Muscle of back (tissue), 3 donors: ENCODE measurements at regions not wholly inside any gene's neighbourhood (a gene's known extent, or its start where the extent isn't known, plus 50 kb on each side); places are given as distances from the start of the nearest gene placed in this dataset.
"Not testable (repeated sequence)": the region's sequence is repeated elsewhere in the genome, so short reads cannot be mapped to it uniquely, and the experiment has no call there.

ENCODE experiments used
- DNase-seq, 3 donors: peaks; one replicate each; pipeline versions ENCODE4 v3.0.0 to v3.0.0-alpha.2; 2013

GRCh38 chr1:170376801-170377385, 155.1 kb upstream of the GORAB start:
- DNase-seq = peak; percentile 28 to 61 (median 36)

DNA sequence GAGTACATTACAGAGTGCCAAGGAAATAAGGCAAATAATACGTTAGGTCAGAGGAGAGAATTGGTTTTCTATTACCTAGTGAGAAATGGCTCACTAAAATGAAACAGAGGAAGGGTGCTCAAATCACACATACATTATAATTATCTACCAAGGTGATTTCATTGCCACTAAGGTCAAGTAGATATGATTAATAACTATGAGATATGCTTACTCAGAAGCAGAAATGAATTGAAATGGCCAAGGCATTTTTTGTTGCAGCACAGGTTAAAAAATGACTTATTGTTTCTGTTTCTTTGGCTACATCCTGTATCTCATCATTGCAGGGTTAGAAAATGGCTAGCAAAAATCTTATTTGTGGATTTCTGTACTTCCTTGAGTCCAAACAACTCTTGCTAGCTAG, 154.5 kb upstream of the GORAB start:
- DNase-seq = no peak

DNA sequence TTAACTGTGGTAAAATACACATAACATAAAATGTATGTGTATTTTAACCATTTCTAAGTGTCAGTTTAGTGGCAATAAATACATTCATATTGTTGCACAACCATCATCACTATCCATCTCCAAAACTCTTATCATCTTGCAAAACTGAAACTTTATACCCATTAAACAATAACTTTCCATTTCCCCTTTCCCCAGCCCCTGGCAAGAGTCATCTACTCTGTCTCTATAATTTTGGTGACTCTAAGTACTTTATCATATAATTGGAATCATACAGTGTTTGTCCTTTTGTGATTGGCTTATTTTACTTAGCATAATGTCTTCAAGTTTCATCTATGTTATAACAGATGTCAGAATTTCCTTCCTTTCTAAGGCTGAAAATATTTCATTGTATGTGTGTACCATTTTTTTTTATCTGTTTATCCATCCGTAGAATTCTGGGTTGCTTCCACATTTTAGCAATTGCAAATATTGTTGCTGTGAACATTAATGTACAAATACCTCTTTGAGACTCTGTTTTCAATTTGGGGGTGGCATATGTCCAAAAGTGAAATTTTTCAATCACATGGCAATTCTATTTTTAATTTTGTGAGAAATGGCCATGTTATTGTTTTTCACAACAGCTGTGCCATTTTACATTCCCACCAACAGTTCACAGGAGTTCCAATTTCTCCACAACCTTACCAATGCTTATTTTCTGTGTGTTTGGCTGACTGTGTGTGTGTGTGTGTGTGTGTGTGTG, 153.9 kb upstream of the GORAB start:
- peak; percentile 36 to 73 (median 49) for DNase-seq

- no peak for DNase-seq
These were observed 146.2 kb upstream of the GORAB start for GRCh38 chr1:170385750-170386149.

DNA sequence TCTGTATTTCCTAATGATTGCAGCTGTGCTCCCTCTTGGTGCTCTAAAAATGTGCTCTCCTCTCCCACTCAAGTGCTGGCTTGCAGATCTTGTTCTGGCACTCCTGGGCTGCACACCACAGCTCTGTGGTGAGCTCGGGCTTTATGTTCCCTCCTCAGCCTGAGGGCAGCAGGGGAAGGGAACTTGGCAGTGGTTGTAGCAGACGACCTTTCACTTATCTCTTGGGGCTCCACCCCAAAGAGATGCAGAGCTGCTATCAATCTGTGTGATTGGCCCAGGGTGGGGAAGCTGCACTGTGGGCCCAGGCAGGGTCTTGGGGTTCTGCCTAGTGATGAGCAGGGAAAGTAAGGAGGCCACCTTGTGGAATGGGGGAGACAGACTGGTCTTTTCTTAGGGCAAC, 143.5 kb upstream of the GORAB start:
- DNase-seq = no peak

- DNase-seq = peak in 2 of 3 donors; percentile 49
These were observed 136.8 kb upstream of the GORAB start for GRCh38 chr1:170395149-170395548.

DNA sequence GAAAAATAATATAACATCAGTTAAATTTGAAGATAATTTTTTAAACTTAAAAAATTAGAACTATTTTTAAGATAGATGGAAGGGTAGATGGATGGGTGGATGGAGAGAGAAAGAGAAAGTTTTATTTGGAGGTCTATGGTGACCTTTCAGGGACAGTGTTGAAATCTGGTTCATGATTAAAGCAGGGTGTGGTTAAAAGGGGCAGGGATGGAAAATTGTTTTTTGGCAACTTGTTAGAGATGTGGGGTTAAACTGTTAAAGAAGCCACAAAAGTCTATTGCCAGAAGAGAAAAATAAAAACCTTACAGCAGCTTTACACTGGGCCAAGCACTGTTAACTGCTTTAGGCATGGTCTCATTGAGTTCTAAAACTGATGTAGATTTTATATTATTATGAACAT, 134.9 kb upstream of the GORAB start:
- DNase-seq = no peak

GRCh38 chr1:170402476-170403311, 129.3 kb upstream of the GORAB start:
- peak in 2 of 3 donors; percentile 71 to 90 for DNase-seq

DNA sequence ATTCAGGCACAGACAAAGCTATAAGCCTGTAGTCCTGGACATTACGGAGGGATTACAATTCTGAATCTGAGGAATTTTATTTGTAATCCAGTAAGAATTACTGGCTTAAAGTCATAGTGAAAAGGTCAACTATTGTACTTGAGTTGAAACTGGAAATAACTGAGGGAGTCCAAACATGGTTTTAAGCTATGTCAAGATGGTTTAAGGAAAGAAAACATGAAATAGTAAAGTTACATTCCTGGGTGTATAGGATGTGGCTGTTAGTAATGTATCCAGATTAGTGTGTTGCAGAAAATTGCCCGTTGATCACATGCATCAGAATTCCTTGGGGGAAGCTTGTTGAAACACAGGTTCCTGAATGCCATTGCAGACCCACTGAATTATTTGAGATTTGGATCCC, 124.8 kb upstream of the GORAB start:
- peak in 1 of 3 donors; percentile 47 for DNase-seq

GRCh38 chr1:170407581-170407980, 124.4 kb upstream of the GORAB start:
- peak in 2 of 3 donors; percentile 20 to 26 for DNase-seq

- peak; percentile 77 to 91 (median 90) for DNase-seq
These were observed 121.4 kb upstream of the GORAB start for GRCh38 chr1:170410401-170411166.

GRCh38 chr1:170414989-170415709, 116.8 kb upstream of the GORAB start:
- peak; percentile 63 to 82 (median 68) for DNase-seq

DNA sequence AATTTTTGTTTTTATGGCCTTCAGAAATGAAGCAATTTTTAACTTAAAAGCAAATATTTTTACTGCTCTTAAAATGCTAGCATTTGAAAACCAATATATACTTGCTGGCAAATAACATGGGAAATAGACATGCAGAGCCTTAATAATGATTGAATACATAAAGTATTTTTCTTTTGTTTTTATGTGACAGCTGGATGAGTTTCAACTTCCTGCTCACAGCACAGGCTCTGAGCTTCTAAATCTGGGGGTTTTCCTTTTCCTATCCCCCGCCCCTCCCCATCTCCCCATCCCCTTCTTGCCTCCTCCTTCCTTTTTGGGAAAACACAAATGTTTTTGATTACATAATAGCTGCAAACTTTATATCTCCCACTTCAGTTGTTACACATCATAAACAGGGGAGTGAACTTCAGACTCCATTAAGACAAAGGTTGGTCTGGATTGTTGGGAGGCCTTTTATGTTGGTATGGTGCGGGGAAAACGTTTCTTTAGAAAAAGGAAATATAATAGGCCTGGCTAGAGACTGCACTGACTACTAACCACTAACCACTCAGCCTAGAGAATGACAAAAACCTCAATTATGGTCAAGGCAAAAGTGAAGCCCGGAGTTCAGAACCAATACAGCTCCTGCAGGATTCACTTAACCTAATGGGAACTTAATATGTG, 116.1 kb upstream of the GORAB start:
- DNase-seq = peak; percentile 37 to 79 (median 50)

- no peak for DNase-seq
These were observed 107.6 kb upstream of the GORAB start for GRCh38 chr1:170424346-170424745.

- DNase-seq = no peak
These were observed 105.4 kb upstream of the GORAB start for GRCh38 chr1:170426596-170426995.

DNA sequence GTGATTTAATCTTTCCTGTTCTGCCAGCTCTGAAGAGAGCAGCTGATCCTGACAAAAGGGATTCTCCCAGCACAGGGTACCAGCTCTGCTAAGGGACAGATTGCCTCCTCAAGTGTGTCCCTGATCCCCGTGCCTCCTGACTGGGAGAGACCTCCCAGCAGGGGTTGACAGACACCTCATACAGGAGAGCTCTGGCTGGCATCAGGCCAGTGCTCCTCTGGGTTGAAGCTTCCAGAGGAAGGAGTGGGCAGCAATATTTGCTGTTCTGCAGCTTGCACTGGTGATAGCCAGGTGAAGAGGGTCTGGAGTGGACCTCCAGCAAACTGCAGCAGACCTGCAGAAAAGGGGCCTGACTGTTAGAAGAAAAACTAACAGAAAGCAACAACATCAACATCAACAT, 105.0 kb upstream of the GORAB start:
- DNase-seq = not testable (repeated sequence)

DNA sequence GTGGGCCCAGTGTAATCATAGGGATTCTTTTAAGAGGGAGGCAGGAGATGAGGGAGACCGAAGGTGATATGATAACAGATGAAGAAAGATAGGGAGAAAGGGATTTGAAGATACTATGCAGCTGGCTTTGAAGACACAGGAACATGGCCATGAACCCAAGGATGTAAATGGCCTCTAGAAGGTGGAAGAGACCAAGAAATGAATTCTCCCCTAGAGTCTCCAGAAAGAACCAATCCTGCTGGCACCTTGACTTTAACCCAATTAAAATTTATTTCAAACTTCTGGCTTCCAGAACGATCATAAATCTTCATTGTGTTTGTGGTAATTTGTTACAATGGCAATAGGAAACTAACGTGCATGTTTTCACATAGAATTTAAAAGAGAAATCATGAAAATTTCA, 95.0 kb upstream of the GORAB start:
- no peak for DNase-seq

DNA sequence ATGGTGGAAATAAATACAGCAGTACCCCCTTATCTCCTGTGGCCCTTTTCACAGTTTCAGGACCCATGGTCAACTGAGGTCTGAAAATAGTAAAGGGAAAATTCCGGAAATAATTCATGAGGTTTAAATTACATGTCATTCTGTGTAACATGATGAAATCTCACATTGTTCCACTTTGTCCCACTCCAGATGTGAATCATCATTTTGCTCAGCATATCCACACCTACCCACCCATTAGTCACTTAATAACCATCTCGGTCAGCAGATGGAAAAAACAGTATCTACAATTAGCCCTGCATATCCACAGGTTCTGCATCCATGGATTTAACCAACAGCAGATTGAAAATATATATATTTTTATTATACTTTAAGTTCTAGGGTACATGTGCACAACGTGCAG, 86.9 kb upstream of the GORAB start:
- DNase-seq = peak in 1 of 3 donors; percentile 47

- DNase-seq = no peak
These were observed 83.3 kb upstream of the GORAB start for GRCh38 chr1:170448661-170449158.

DNA sequence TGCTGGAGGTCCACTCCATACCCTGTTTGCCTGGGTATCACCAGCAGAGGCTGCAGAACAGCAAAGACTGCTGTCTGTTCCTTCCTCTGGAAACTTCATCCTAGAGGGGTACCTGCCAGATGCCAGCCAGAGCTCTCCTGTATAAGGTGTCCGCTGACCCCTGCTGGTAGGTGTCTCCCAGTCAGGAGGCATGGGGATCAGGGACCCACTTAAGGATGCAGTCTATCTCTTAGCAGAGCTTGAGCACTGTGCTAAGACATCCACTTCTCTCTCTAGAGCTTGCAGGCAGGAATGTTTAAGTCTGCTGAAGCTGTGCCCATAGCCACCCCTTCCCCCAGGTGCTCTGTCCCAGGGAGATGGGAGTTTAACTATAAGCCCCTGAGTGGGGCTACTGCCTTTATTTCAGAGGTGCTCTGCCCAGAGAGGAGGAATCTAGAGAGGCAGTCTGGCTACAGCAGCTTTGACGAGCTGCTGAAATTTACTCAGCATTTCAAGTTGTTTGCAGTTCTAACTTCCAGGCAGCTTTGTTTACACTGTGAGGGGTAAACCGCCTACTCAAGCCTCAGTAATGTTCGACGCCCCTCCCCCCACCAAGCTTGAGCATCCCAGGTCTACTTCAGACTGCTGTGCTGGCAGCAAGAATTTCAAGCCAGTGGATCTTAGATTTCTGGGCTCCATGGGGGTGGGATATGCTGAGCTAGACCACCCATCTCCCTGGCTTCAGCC, 74.5 kb upstream of the GORAB start:
- DNase-seq = not testable (repeated sequence)
